GM12878 (cell line): ENCODE measurements at regions not wholly inside any gene's neighbourhood (a gene's known extent, or its start where the extent isn't known, plus 50 kb on each side); places are given as distances from the start of the nearest gene placed in this dataset.

Experiments used
- ATAC-seq: fragments of 200-7000 bp; cut with Tn5 transposase; 3 replicates; pipeline ENCODE4 v1.9.1; 2020; ENCODE audit warnings: mild to moderate bottlenecking, moderate library complexity
- BruUV-seq: library from RNA; stranded (reverse); fragments of 400-500 nt; replicated peaks from 2 replicates; lab custom pipeline; 2021; lab: Mats Ljungman, UMichigan
- CTCF ChIA-PET: fragments of 300-600 bp; sonication (Branson Sonifier 250); formaldehyde crosslinking; extraction: SDS; loops from one replicate; lab custom pipeline; 2021; ENCODE audit warnings: inconsistent platforms; lab: Yijun Ruan, JAX
- POLR2A ChIA-PET: fragments of 350-600 bp; formaldehyde crosslinking; extraction: SDS; loops from one replicate; lab custom pipeline; 2021; ENCODE audit warnings: inconsistent platforms; lab: Charles Lee
- RAD21 ChIA-PET: fragments of 300-600 bp; sonication (Branson Sonifier 250); formaldehyde crosslinking; loops from one replicate; lab custom pipeline; 2023; ENCODE audit warnings: antibody characterized with exemption; ENCODE audit not compliant: unreplicated experiment; lab: Charles Lee
- SMC1A ChIA-PET: fragments of 300-600 bp; sonication (Branson Sonifier 250); formaldehyde crosslinking; loops from one replicate; lab custom pipeline; 2023; ENCODE audit not compliant: unreplicated experiment, uncharacterized antibody; lab: Charles Lee
- DNase-seq: peaks from one replicate; pipeline ENCODE4 v3.0.0-alpha.2; 2011; ENCODE audit warnings: low read depth, low spot score
- FAIRE-seq: peaks from 3 replicates; lab custom pipeline; 2011; peaks lifted over from hg19 to GRCh38; lab: Jason Lieb, UNC
- H2AFZ ChIP-seq: 2 replicates; pipeline ENCODE4 v1.6.0; 2011; ENCODE audit warnings: low read depth, low read length, control low read depth; ENCODE audit not compliant: control insufficient read depth
- H3K27ac ChIP-seq: 2 replicates; pipeline ENCODE4 v1.5.1; 2011; ENCODE audit warnings: control low read depth; ENCODE audit not compliant: control insufficient read depth, insufficient read depth
- H3K27me3 ChIP-seq, 2 experiments: replicated peaks in 1 of 2; 2 replicates each; pipeline versions ENCODE4 v1.6.0 to v1.6.1; 2011; ENCODE audit warnings: low read length in 1 of 2; ENCODE audit not compliant: control insufficient read depth in 2 of 2, insufficient read depth in 2 of 2
- H3K36me3 ChIP-seq, 2 experiments: 2 replicates each; pipeline ENCODE4 v1.5.1; 2011; ENCODE audit warnings: low read length in 1 of 2; ENCODE audit not compliant: control insufficient read depth in 2 of 2, insufficient read depth in 2 of 2
- H3K4me1 ChIP-seq: 2 replicates; pipeline ENCODE4 v1.6.1; 2011; ENCODE audit warnings: mild to moderate bottlenecking, low read length, moderate library complexity, mixed read lengths; ENCODE audit not compliant: control insufficient read depth, insufficient read depth
- H3K4me2 ChIP-seq: 2 replicates; pipeline ENCODE4 v1.6.0; 2011; ENCODE audit warnings: control low read depth; ENCODE audit not compliant: control insufficient read depth, insufficient read depth
- H3K4me3 ChIP-seq: fragments of 200-600 bp; sonication (generic); 2 replicates; pipeline ENCODE4 v1.5.1; 2016
- H3K79me2 ChIP-seq: 2 replicates; pipeline ENCODE4 v1.6.0; 2011; ENCODE audit warnings: low read length; ENCODE audit not compliant: control insufficient read depth, insufficient read depth
- H3K9ac ChIP-seq: 2 replicates; pipeline ENCODE4 v1.8.0; 2011; ENCODE audit warnings: low read length, control low read depth, mixed read lengths; ENCODE audit not compliant: control insufficient read depth, insufficient read depth
- H3K9me3 ChIP-seq: replicated peaks from 3 replicates; pipeline ENCODE4 v1.5.1; 2011; ENCODE audit warnings: mild to moderate bottlenecking, low read length; ENCODE audit not compliant: control insufficient read depth, insufficient read depth
- H4K20me1 ChIP-seq: 2 replicates; pipeline ENCODE4 v1.6.0; 2011; ENCODE audit not compliant: control insufficient read depth, insufficient read depth
- BHLHE40 ChIP-seq, 2 experiments: fragments of 450-650 bp in 1 of 2; IDR thresholded peaks; 2 replicates each; pipeline ENCODE4 v1.6.1; 2011 to 2017; ENCODE audit warnings: low read depth in 2 of 2, borderline replicate concordance in 1 of 2, improper control_type of control experiment in 1 of 2, low read length in 1 of 2, mild to moderate bottlenecking in 1 of 2
- EGR1 ChIP-seq, 2 experiments: IDR thresholded peaks; 1 replicate in 1 of 2; 2 replicates in 1 of 2; pipeline ENCODE4 v1.6.1; 2011 to 2012; ENCODE audit warnings: low read depth in 2 of 2, low read length in 2 of 2, borderline replicate concordance in 1 of 2, mild to moderate bottlenecking in 1 of 2, moderate library complexity in 1 of 2
- RB1 ChIP-seq: fragments of 450-650 bp; formaldehyde crosslinking; IDR thresholded peaks from 2 replicates; pipeline ENCODE4 v1.6.1; 2017; ENCODE audit warnings: mild to moderate bottlenecking, borderline replicate concordance
- SPI1 ChIP-seq: IDR thresholded peaks from 2 replicates; pipeline ENCODE4 v1.6.1; 2011; ENCODE audit warnings: low read depth, mild to moderate bottlenecking, low read length, moderate library complexity, borderline replicate concordance; ENCODE audit not compliant: insufficient read depth
- WGBS: methylation state at CpG from one replicate; pipeline ENCODE4 v1.1.6; 2016; ENCODE audit warnings: low lambda C conversion rate; ENCODE audit not compliant: insufficient replicate concordance, insufficient coverage; ENCODE audit errors: missing lambda C conversion rate; 5-methylcytosine and 5-hydroxymethylcytosine counted together
- in situ Hi-C: fragments of 300-500 bp; cut with MboI; formaldehyde crosslinking; loops from 9 replicates; pipeline ENCODE4 v1.14.3; 2018; ENCODE audit warnings: mixed read lengths
- intact Hi-C: fragments of 100-400 bp; cut with micrococcal nuclease; formaldehyde crosslinking; loops from one replicate; pipeline ENCODE4 v1.14.2; 2022; ENCODE audit not compliant: unreplicated experiment
- TF ChIP-seq, protein P1 (sequence below): fragments of 450-650 bp; IDR thresholded peaks from 2 replicates; pipeline ENCODE4 v1.6.1; 2017; ENCODE audit warnings: antibody characterized with exemption, mild to moderate bottlenecking, moderate library complexity
- TF ChIP-seq, protein P2 (sequence below): fragments of 150-350 bp; IDR thresholded peaks from 2 replicates; pipeline ENCODE4 v1.6.1; 2016; ENCODE audit warnings: low read depth, low read length
- TF ChIP-seq, protein P3 (sequence below): fragments of 450-650 bp; IDR thresholded peaks from 2 replicates; pipeline ENCODE4 v1.6.1; 2014; ENCODE audit warnings: mild to moderate bottlenecking

DNA sequence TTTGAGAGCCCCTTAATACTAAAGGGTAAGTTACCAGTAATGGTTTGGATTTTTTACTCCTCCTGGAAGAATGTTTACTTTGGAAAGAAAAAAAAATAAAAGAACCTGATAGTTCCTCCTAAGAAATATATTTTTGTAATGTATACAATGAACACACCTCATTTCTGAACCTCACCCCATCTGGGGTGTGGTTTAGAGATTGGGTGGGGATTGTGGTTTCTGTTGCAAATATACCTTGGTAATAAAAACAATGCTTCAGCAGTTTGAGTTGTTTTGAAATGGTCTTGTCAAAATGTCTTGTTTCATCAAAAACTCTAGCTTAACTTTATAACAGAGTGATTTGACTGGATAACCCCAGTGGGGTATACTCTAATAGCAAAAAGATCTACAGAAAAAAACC, 448.9 kb upstream of the MEIS1 start (continued):
- TF ChIP-seq, protein P1, sequence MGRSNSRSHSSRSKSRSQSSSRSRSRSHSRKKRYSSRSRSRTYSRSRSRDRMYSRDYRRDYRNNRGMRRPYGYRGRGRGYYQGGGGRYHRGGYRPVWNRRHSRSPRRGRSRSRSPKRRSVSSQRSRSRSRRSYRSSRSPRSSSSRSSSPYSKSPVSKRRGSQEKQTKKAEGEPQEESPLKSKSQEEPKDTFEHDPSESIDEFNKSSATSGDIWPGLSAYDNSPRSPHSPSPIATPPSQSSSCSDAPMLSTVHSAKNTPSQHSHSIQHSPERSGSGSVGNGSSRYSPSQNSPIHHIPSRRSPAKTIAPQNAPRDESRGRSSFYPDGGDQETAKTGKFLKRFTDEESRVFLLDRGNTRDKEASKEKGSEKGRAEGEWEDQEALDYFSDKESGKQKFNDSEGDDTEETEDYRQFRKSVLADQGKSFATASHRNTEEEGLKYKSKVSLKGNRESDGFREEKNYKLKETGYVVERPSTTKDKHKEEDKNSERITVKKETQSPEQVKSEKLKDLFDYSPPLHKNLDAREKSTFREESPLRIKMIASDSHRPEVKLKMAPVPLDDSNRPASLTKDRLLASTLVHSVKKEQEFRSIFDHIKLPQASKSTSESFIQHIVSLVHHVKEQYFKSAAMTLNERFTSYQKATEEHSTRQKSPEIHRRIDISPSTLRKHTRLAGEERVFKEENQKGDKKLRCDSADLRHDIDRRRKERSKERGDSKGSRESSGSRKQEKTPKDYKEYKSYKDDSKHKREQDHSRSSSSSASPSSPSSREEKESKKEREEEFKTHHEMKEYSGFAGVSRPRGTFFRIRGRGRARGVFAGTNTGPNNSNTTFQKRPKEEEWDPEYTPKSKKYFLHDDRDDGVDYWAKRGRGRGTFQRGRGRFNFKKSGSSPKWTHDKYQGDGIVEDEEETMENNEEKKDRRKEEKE = no peak
- TF ChIP-seq BHLHE40 (IDR thresholded peaks at IDR 0.05; ENCODE audit: borderline replicate concordance in 1 of 2, low read depth in 2 of 2, low read length in 1 of 2) (no peak), RB1 (no peak), EGR1 (IDR thresholded peaks at IDR 0.05; ENCODE audit: borderline replicate concordance in 1 of 2, low read depth in 2 of 2, low read length in 2 of 2) (no peak)
- TF ChIP-seq, protein P2, sequence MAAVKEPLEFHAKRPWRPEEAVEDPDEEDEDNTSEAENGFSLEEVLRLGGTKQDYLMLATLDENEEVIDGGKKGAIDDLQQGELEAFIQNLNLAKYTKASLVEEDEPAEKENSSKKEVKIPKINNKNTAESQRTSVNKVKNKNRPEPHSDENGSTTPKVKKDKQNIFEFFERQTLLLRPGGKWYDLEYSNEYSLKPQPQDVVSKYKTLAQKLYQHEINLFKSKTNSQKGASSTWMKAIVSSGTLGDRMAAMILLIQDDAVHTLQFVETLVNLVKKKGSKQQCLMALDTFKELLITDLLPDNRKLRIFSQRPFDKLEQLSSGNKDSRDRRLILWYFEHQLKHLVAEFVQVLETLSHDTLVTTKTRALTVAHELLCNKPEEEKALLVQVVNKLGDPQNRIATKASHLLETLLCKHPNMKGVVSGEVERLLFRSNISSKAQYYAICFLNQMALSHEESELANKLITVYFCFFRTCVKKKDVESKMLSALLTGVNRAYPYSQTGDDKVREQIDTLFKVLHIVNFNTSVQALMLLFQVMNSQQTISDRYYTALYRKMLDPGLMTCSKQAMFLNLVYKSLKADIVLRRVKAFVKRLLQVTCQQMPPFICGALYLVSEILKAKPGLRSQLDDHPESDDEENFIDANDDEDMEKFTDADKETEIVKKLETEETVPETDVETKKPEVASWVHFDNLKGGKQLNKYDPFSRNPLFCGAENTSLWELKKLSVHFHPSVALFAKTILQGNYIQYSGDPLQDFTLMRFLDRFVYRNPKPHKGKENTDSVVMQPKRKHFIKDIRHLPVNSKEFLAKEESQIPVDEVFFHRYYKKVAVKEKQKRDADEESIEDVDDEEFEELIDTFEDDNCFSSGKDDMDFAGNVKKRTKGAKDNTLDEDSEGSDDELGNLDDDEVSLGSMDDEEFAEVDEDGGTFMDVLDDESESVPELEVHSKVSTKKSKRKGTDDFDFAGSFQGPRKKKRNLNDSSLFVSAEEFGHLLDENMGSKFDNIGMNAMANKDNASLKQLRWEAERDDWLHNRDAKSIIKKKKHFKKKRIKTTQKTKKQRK = no peak

DNA sequence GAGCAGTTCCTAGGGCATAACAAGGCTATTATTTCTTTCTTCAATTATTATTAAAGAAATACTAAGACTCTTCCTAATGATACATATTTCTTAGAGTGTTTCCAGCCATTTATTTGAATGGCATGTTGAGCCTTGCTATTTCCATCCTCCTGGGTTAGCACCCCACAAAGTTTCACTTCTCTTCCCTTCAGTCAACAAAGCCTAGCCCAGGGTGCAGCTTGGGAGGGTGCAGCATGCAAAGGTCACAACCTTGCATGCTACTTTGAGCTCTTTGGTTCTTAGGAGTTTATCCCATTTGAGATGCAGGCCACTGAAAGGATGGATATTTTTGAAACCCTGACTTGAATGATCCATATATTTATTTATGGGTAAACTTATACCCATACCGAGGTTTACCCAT, 454.4 kb upstream of the MEIS1 start:
- H2AFZ ChIP-seq = no peak overlapping the region
- TF ChIP-seq SPI1 = peak; percentile 11; the same call in 1 of the 2 replicates
- TF ChIP-seq, protein P3, sequence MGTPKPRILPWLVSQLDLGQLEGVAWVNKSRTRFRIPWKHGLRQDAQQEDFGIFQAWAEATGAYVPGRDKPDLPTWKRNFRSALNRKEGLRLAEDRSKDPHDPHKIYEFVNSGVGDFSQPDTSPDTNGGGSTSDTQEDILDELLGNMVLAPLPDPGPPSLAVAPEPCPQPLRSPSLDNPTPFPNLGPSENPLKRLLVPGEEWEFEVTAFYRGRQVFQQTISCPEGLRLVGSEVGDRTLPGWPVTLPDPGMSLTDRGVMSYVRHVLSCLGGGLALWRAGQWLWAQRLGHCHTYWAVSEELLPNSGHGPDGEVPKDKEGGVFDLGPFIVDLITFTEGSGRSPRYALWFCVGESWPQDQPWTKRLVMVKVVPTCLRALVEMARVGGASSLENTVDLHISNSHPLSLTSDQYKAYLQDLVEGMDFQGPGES = no peak
- TF ChIP-seq, all 136 proteins: peak for 1
- ChIA-PET POLR2A (no interaction called here), RAD21 (no interaction called here), SMC1A (interaction anchor here (1.1 kb wide), 1 partner anchor 62 kb away, joined by 3 read pairs; no protein-coding TSS in a partner anchor), CTCF (interaction anchor here (0.9 kb wide), 1 partner anchor 33 kb away, joined by 3 read pairs; no protein-coding TSS in a partner anchor)
- Histone ChIP-seq H3K27ac (no peak overlapping the region), H3K27me3 (no peaks in the 10 kb centered on the region), H3K79me2 (no peaks in the 10 kb centered on the region), H3K9me3 (no peaks in the 10 kb centered on the region; the same call in 2 of the 3 replicates), H3K4me1 (no peaks in the 10 kb centered on the region), H4K20me1 (no peaks in the 10 kb centered on the region), H3K4me2 (no peak overlapping the region), H3K9ac (no peak overlapping the region), H3K36me3 (no peaks in the 10 kb centered on the region), H3K4me3 (no peak overlapping the region)
- FAIRE-seq (no peak), DNase-seq (no peak), ATAC-seq (no peak)
- BruUV-seq = no TSS peak
- in situ Hi-C loops = no loop called here
- WGBS = 0% methylated on average over 1 of the region's 1 CpG
- intact Hi-C loops = no loop called here
